Body of pancreas (tissue), 4 donors: ENCODE measurements at regions not wholly inside any gene's neighbourhood (a gene's known extent, or its start where the extent isn't known, plus 50 kb on each side); places are given as distances from the start of the nearest gene placed in this dataset.

Source experiments
- ATAC-seq: fragments of 150-250 bp; one replicate; pipeline ENCODE4 v1.9.1; 2016
- DNase-seq, 4 donors: peaks; one replicate each; pipeline ENCODE4 v3.0.0-alpha.2; 2019
- H3K27ac ChIP-seq, 4 donors: fragments of 200-600 bp; sonication (generic); 1 replicate in 3 of 4; 2 replicates in 1 of 4; pipeline versions ENCODE4 v1.5.1 to v1.6.1; 2016 to 2019; ENCODE audit warnings: mild to moderate bottlenecking in 1 of 4, mixed read lengths in 1 of 4, moderate library complexity in 1 of 4
- H3K27me3 ChIP-seq, 2 donors: fragments of 200-600 bp; sonication (generic); one replicate each; pipeline ENCODE4 v1.6.0; 2016; ENCODE audit warnings: mild to moderate bottlenecking in 1 of 2
- H3K36me3 ChIP-seq, 2 donors: fragments of 200-600 bp; sonication (generic); replicated peaks in 1 of 2; 2 replicates each; pipeline ENCODE4 v1.5.1; 2016; ENCODE audit warnings: low read depth in 2 of 2; ENCODE audit not compliant: insufficient read depth in 1 of 2
- H3K4me1 ChIP-seq: fragments of 200-600 bp; sonication (generic); one replicate; pipeline ENCODE4 v1.6.0; 2016
- H3K4me3 ChIP-seq, 2 donors: fragments of 200-600 bp; sonication (generic); 1 replicate in 1 of 2; 2 replicates in 1 of 2; pipeline ENCODE4 v1.5.1; 2016 to 2019
- H3K9me3 ChIP-seq, 3 donors: fragments of 200-600 bp; sonication (generic); 1 replicate in 2 of 3; 2 replicates in 1 of 3; pipeline ENCODE4 v1.5.1; 2016
- POLR2A ChIP-seq, 3 donors: fragments of 450-650 bp; IDR thresholded peaks; one replicate each; pipeline ENCODE4 v1.6.1; 2016; ENCODE audit warnings: antibody characterized with exemption in 3 of 3, mild to moderate bottlenecking in 2 of 3
- WGBS, 2 donors: methylation state at CpG; one replicate each; pipeline ENCODE4 v1.1.5; 2017; 5-methylcytosine and 5-hydroxymethylcytosine counted together
- intact Hi-C: fragments of 100-400 bp; cut with DNase I; formaldehyde crosslinking; loops from one replicate; pipeline ENCODE4 v1.15.1; 2023
- TF ChIP-seq, protein P1 (sequence below), 7 experiments: fragments of 450-650 bp in 4 of 7; fragments of 200-600 bp in 3 of 7; sonication (generic) in 3 of 7; IDR thresholded peaks; one replicate each; pipeline ENCODE4 v1.5.1; 2016 to 2019; ENCODE audit warnings: antibody characterized with exemption in 7 of 7

DNA sequence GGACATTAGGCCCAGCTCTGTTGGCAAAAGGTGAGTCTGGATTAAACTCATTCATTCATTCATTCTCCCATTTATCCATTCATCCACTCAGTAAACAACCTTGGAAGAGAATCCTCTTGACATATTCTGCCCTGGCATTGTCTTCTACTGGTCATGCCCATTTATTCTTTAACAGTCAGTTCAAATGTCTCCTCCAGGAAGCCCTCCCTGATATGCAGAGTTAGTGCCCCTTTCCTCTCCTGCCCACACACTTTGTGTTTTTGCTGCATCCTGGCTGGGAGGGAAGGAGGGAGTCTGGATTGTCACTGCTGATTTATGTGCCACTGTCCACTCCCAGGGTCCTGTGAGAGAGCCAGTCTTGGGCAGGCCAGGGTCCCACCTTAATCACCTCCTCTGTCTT lies 600.3 kb downstream of the MATN1 start:
- no peak overlapping the region for H3K27ac ChIP-seq
- H3K36me3 ChIP-seq, result no peaks in the 10 kb centered on the region
- no peak for ATAC-seq
- H3K9me3 ChIP-seq, result no peaks in the 10 kb centered on the region
- DNase-seq, result no peak
- intact Hi-C loops, result no loop called here
- no peak for TF ChIP-seq POLR2A (IDR thresholded peaks at IDR 0.05)
- TF ChIP-seq, protein P1, sequence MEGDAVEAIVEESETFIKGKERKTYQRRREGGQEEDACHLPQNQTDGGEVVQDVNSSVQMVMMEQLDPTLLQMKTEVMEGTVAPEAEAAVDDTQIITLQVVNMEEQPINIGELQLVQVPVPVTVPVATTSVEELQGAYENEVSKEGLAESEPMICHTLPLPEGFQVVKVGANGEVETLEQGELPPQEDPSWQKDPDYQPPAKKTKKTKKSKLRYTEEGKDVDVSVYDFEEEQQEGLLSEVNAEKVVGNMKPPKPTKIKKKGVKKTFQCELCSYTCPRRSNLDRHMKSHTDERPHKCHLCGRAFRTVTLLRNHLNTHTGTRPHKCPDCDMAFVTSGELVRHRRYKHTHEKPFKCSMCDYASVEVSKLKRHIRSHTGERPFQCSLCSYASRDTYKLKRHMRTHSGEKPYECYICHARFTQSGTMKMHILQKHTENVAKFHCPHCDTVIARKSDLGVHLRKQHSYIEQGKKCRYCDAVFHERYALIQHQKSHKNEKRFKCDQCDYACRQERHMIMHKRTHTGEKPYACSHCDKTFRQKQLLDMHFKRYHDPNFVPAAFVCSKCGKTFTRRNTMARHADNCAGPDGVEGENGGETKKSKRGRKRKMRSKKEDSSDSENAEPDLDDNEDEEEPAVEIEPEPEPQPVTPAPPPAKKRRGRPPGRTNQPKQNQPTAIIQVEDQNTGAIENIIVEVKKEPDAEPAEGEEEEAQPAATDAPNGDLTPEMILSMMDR (IDR thresholded peaks at IDR 0.05), result no peak
- no peaks in the 10 kb centered on the region for H3K27me3 ChIP-seq
- H3K4me1 ChIP-seq, result no peaks in the 10 kb centered on the region
- no peak overlapping the region for H3K4me3 ChIP-seq

GRCh38 chr1:30120245-30121000 lies 603.0 kb downstream of the MATN1 start:
- no peaks in the 10 kb centered on the region for H3K4me1 ChIP-seq
- no peak for TF ChIP-seq POLR2A (IDR thresholded peaks at IDR 0.05)
- intact Hi-C loops, result no loop called here
- WGBS, 2 donors, result 76 to 81% methylated on average over 14 to 16 of the region's 16 CpGs
- no peak for ATAC-seq
- no peak for DNase-seq
- H3K36me3 ChIP-seq, result no peaks in the 10 kb centered on the region
- no peaks in the 10 kb centered on the region for H3K9me3 ChIP-seq
- no peak overlapping the region for H3K4me3 ChIP-seq
- no peaks in the 10 kb centered on the region for H3K27me3 ChIP-seq
- H3K27ac ChIP-seq, result no peak overlapping the region

DNA sequence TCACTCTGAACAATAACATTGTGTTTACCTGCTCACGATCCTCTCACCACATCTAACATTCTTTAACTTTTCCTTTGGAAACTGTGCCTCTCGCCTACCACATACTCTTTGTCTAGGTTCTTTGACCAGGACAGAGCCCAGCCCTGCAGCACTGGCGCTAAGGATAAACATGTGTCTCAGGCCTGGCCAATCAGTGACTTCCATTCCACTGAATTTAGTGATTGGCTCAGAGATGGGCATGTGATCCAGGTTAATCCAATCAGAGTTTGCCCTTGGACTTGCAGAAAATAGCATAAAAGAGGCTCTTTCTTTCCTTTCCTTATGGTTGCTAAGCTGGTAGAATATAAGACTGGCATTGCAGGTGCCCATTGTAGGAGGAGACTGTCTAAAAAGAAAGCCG lies 605.7 kb downstream of the MATN1 start:
- DNase-seq (no peak), ATAC-seq (no peak)
- Histone ChIP-seq H3K4me1 (no peaks in the 10 kb centered on the region), H3K27ac (no peak overlapping the region), H3K27me3 (no peaks in the 10 kb centered on the region), H3K36me3 (no peaks in the 10 kb centered on the region), H3K4me3 (no peak overlapping the region), H3K9me3 (no peaks in the 10 kb centered on the region)
- intact Hi-C loops, result no loop called here
- WGBS, 2 donors, result 67 to 74% methylated on average over 4 of the region's 4 CpGs
- TF ChIP-seq POLR2A (IDR thresholded peaks at IDR 0.05), result no peak
- TF ChIP-seq, protein P1 (IDR thresholded peaks at IDR 0.05), result no peak

DNA sequence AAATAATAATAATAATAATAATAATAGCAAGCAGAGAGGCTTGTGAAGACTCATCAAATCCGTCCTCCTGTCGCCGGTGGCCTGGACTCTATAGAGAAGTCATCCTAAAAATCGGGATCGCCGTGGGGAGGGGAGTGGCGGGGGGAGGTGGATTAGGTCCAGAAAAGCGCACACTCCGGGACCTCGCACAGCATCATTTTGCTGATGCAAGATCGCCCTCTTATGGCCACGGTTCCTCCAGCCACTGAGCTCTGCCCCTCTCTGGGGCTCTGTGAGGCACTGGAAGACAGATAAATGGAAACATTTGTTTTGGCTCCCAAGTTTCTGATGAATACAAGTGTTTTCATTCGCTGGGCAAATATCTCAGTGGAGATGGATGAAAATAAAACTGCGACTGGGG lies 612.0 kb downstream of the MATN1 start:
- H3K9me3 ChIP-seq, result no peaks in the 10 kb centered on the region
- peaks cover 0 to 3% of the 10 kb centered on the region in 2 donors for H3K27me3 ChIP-seq
- 3% methylated on average over 14 of the region's 14 CpGs for WGBS, 2 donors
- no peak overlapping the region for H3K4me3 ChIP-seq
- ATAC-seq (no peak), DNase-seq (peak; percentile 31 to 56 (median 35))
- TF ChIP-seq, protein P1 (IDR thresholded peaks at IDR 0.05), result peak in 6 of 7 experiments; percentile 15 to 46 (median 38)
- no peak for TF ChIP-seq POLR2A (IDR thresholded peaks at IDR 0.05)
- H3K4me1 ChIP-seq, result no peaks in the 10 kb centered on the region
- intact Hi-C loops, result no loop called here
- H3K36me3 ChIP-seq, result no peaks in the 10 kb centered on the region
- no peak overlapping the region for H3K27ac ChIP-seq

- Histone ChIP-seq H3K4me3 (no peak overlapping the region), H3K36me3 (no peaks in the 10 kb centered on the region), H3K4me1 (no peaks in the 10 kb centered on the region), H3K27ac (no peak overlapping the region), H3K9me3 (no peaks in the 10 kb centered on the region), H3K27me3 (peaks cover 0 to 3% of the 10 kb centered on the region in 2 donors)
- ATAC-seq, result no peak
- no peak for DNase-seq
- TF ChIP-seq POLR2A (IDR thresholded peaks at IDR 0.05), result no peak
- TF ChIP-seq, protein P1 (IDR thresholded peaks at IDR 0.05), result no peak
- WGBS, 2 donors, result 33 to 42% methylated on average over 11 of the region's 11 CpGs
- intact Hi-C loops, result no loop called here
Measured at GRCh38 chr1:30110846-30111245, 612.5 kb downstream of the MATN1 start.
